ENCODE measurements at regions not wholly inside any gene's neighbourhood (a gene's known extent, or its start where the extent isn't known, plus 50 kb on each side); places are given as distances from the start of the nearest gene placed in this dataset.

- no peak overlapping the region for H3K4me3 ChIP-seq (ENCODE audit: low read depth, low read length)
Measured at GRCh38 chr4:137700751-137701150, 168.5 kb upstream of the PCDH18 start.

GRCh38 chr4:137700072-137700471 lies 167.8 kb upstream of the PCDH18 start:
- no peak for TF ChIP-seq CTCF (IDR thresholded peaks at IDR 0.05; ENCODE audit: control insufficient read depth, extremely low read depth, insufficient read depth)
- H3K4me3 ChIP-seq (ENCODE audit: low read depth, low read length) = no peak overlapping the region
- DNase-seq (ENCODE audit: low read depth) = no peak

More at GRCh38 chr4:137700751-137701150, 168.5 kb upstream of the PCDH18 start:
- TF ChIP-seq CTCF (IDR thresholded peaks at IDR 0.05; ENCODE audit: control insufficient read depth, extremely low read depth, insufficient read depth) = no peak
- no peak for DNase-seq (ENCODE audit: low read depth)

GRCh38 chr4:137694138-137694537 lies 161.8 kb upstream of the PCDH18 start:
- DNase-seq (ENCODE audit: low read depth) = no peak
- TF ChIP-seq CTCF (IDR thresholded peaks at IDR 0.05; ENCODE audit: control insufficient read depth, extremely low read depth, insufficient read depth) = no peak

GRCh38 chr4:137693641-137694040 lies 161.3 kb upstream of the PCDH18 start:
- no peak for TF ChIP-seq CTCF (IDR thresholded peaks at IDR 0.05; ENCODE audit: control insufficient read depth, extremely low read depth, insufficient read depth)
- no peak overlapping the region for H3K4me3 ChIP-seq (ENCODE audit: low read depth, low read length)
- no peak for DNase-seq (ENCODE audit: low read depth)

More at GRCh38 chr4:137694138-137694537, 161.8 kb upstream of the PCDH18 start:
- no peak overlapping the region for H3K4me3 ChIP-seq (ENCODE audit: low read depth, low read length)

GRCh38 chr4:137692205-137692604 lies 159.9 kb upstream of the PCDH18 start:
- H3K4me3 ChIP-seq (ENCODE audit: low read depth, low read length) = no peak overlapping the region
- TF ChIP-seq CTCF (IDR thresholded peaks at IDR 0.05; ENCODE audit: control insufficient read depth, extremely low read depth, insufficient read depth) = no peak
- no peak for DNase-seq (ENCODE audit: low read depth)

- H3K4me3 ChIP-seq (ENCODE audit: low read depth, low read length) = no peak overlapping the region
- TF ChIP-seq CTCF (IDR thresholded peaks at IDR 0.05; ENCODE audit: control insufficient read depth, extremely low read depth, insufficient read depth) = no peak
- no peak for DNase-seq (ENCODE audit: low read depth)
Measured at GRCh38 chr4:137688651-137689050, 156.4 kb upstream of the PCDH18 start.

- no peak overlapping the region for H3K4me3 ChIP-seq (ENCODE audit: low read depth, low read length)
- no peak for TF ChIP-seq CTCF (IDR thresholded peaks at IDR 0.05; ENCODE audit: control insufficient read depth, extremely low read depth, insufficient read depth)
- DNase-seq (ENCODE audit: low read depth) = no peak
Measured at GRCh38 chr4:137685357-137685756, 153.1 kb upstream of the PCDH18 start.
